GM18868 (cell line): ENCODE measurements at regions not wholly inside any gene's neighbourhood (a gene's known extent, or its start where the extent isn't known, plus 50 kb on each side); places are given as distances from the start of the nearest gene placed in this dataset.
A peak's percentile ranks its signal among the peaks of the same experiment; 100 is the strongest.

ENCODE experiments used
- ATAC-seq: cut with Tn5 transposase; IDR thresholded peaks from one replicate; pipeline ENCODE4 v1.9.1; 2021; ENCODE audit warnings: mild to moderate bottlenecking, moderate library complexity; ENCODE audit not compliant: unreplicated experiment

- ATAC-seq: no peak
Observed at GRCh38 chr6:48834706-48835105, 628.3 kb downstream of the MMUT start.

GRCh38 chr6:48833916-48834315 is 629.1 kb downstream of the MMUT start:
- no peak for ATAC-seq

DNA sequence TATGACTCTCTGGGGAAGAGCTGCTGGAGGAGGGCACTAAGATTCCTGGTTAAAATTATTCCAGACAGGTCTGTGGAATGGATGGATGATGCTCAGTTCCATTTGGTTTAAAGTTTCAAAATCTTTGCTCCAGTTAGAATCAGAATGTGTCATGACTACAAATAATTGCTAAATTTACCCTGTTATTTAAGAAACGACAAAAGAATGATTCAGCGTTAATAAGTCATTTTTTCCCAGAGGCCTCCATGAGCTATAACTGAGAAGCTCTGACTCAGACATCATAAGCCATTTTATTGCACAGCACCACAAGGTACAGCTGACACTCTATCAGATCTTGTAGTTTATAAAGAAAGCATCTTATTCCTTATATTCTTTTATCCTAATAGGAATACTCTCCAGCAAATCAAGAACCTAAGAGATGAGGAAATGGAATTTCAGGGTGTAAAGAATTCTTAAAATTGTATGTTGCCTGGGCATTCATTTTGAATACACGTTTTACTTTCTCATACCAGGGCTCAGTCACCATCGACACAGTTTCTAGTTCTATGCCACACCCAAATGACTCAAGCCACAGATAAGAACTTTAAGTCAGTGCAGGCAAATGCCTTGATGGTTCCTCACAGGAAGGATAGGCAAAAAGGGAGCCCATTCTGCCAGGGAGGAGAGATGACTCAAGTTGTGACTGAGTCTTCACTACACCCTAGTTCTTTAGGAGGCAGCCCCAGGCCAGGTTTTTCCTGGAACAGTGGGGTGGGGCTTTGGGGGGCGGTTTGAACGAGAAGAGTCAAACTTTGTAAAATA is 636.0 kb downstream of the MMUT start:
- ATAC-seq: no peak

- ATAC-seq: no peak
Observed at GRCh38 chr6:48826152-48826515, 636.9 kb downstream of the MMUT start.

DNA sequence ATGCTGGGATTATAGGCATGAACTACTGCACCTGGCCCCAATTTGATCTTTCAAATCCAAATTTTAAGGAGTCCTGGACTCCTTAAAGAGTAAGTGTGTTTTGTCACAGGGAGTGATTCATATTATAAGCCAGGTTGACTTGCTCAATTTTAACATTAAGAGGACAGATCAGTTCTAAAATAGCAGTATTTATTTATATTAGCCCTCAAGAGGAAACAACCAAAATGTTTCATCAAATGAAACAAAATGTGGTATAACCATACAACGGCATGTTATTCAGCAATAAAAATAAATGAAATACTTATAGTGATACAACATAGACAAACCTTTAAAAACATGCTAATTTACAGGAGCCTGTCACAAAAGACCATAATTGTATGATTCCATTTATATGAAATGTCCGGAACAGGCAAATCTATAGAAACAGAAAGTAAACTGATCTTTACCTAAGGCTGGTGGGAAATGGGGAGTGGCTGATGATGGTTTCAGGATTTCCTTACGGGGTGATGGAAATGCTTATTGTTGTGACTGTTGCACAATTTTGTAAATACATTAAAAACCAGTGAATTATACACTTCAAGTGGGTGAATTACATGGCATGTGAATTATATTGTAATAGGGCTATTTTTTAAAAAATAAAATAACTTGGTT is 637.4 kb downstream of the MMUT start:
- no peak for ATAC-seq

- ATAC-seq: no peak
Observed at GRCh38 chr6:48818052-48818412, 645.0 kb downstream of the MMUT start.

GRCh38 chr6:48817333-48818051 is 645.6 kb downstream of the MMUT start:
- ATAC-seq: no peak

GRCh38 chr6:48814957-48815356 is 648.1 kb downstream of the MMUT start:
- ATAC-seq: no peak

DNA sequence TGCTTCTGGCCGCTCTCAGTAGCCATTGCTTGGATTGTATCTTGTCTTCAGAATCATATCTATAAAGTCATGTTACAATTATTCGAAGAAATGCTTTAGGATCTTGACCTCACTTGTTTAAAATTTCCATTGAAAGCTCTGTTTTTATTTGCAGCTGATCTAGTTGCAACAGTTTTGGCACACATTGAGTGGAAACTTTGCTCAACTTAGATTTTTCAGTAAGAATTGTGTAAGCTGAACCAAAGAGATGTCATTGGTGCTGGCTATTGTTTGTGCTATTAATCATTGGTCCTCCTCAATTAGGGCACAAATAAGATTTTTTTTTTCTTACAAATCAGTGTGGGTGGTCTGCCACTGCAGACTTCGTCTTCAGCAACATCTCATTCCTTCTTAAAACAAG is 649.2 kb downstream of the MMUT start:
- ATAC-seq: no peak

DNA sequence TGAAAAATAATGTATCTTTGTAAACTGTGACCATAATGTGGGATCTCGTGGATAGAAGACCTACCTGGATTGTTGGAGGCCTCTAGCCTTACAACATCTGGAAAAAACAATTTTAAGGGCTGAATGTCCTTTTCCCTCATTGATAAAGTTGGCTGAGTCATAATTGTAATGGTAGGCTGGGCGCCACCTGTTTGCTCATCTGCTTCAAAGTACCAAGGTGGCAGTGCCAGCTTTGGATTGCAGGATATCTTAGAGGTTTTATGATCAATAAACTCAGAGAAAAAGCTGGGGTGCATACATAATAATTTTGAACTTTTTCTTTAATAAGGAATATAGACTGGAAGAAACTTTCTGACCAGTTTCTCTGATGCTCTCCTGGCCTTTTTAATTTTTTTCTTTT is 653.4 kb downstream of the MMUT start:
- no peak for ATAC-seq

DNA sequence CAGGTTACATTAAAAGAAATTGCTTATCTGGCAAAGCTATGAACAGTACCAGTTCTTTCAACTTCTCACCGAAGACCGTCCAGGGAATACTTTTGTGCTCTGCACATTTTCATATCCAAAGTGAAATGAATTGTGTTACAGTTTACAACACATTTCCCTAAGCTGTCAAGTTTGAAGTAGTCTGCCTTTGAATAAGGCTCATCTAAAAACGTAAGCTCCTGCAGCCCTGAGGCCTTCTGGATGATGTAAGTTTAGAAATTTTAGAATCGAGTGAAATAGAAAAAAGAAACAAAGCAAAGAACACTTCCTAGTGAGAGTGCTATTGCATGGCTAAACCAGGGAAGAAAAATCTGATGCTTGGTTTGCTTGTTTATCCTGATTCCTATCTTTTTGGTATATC is 653.8 kb downstream of the MMUT start:
- ATAC-seq: no peak

DNA sequence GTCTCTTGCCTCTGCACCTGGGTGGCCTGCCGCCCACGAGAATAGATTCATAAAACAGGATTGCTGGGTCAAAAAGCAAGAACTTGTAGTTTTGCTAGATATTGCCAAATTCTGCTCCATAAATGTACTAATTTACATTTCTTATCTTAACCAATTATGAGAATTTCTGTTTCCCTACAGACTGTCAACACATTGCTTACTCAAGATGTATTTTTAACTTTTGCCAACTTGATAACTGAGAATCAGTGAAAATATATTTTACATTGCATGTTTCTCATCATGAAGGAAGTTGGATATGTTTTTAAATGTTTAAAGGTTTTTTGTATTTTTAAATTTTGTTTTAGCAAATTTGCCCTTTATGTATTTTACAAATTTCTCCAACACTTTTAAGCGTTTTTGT is 664.8 kb downstream of the MMUT start:
- no peak for ATAC-seq

GRCh38 chr6:48782225-48782624 is 671.2 kb upstream of the PTCHD4 start:
- no peak for ATAC-seq

DNA sequence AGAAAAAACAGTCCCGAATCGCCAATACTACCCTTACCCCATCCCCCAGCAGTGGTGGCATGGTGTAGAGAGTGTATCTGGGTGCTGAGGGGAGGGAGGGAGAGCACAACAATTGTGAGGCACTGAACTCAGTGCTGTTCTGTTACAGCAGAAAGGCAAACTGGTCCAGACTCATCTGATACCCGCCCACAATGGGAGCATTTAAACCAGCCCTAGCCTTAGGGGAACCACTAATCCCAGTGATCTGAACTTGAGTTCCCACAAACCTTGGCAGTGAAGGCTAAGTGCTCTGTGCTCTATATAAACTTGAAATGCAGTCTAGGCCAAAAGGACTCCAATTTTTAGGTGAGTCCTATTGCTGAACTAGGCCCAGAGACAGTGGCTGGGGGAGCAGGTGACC is 666.4 kb upstream of the PTCHD4 start:
- ATAC-seq: no peak

GRCh38 chr6:48775157-48775556 is 664.2 kb upstream of the PTCHD4 start:
- ATAC-seq: no peak

- no peak for ATAC-seq
Observed at GRCh38 chr6:48774276-48774675, 663.3 kb upstream of the PTCHD4 start.

GRCh38 chr6:48766349-48766748 is 655.4 kb upstream of the PTCHD4 start:
- ATAC-seq: no peak

DNA sequence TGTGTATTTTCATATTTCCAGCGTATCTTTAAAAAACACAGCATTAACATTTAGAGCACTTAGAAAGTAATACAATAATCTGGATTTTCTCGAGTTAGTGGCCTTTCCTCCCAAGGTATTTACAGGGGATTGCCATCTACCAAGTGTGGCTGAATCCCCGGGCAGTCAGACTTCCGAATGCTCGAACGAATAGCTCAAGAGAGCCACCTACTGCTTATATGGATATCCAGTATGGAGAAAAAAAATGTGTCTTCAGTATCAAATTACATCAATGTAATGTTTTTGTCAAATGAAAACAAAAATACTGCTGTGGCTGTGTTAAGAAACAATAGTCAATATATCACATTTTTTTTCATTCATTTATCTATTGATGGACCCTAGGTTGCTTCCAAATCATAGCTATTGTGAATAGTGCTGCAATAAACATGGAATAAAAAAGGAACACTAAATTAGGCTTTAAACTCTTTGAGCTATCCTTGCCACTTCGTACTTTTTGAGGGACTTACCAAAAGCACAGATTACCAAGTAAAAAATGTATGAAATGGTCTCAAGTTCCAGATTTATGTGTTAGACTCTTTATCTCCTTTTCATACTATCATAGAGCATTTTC is 654.5 kb upstream of the PTCHD4 start:
- ATAC-seq: peak; percentile 84

GRCh38 chr6:48764286-48765044 is 653.5 kb upstream of the PTCHD4 start:
- ATAC-seq: no peak

DNA sequence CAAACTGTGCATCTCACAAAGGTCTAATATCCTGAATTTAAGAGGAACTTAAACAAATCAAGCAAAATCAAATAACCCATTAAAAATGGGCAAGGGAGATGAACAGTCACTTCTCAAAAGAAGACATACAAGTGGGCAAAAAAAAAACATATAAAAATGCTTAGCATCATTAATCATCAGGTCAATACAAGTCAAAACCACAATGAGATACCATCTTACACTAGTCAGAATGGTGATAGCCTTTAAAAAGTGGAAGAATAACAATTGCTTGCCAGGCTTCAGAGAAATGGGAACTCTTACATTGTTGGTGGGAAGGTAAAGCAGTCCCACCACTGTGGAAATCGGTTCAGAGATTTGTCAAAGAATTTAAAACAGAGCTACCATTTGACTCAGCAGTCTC is 646.7 kb upstream of the PTCHD4 start:
- ATAC-seq: no peak

DNA sequence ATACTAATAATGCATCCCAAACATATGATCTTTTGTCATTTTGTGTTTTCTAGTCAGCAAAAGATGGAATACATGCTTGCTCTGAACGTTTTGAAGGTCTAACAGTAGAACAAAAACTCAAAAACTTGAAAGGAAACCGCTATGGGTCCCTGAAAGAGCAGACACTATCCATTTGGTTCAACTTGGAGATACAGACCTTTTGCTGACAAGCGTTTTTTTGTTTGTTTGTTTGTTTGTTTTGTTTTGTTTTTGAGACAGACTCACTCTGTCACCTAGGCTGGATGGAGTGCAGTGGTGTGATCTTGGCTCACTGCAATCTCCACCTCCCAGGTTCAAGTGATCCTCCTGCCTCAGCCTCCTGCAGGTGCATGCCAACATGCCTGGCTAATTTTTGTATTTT is 644.3 kb upstream of the PTCHD4 start:
- no peak for ATAC-seq
